ENCODE measurements at regions not wholly inside any gene's neighbourhood (a gene's known extent, or its start where the extent isn't known, plus 50 kb on each side); places are given as distances from the start of the nearest gene placed in this dataset.
"Not testable (repeated sequence)": the region's sequence is repeated elsewhere in the genome, so short reads cannot be mapped to it uniquely, and the experiment has no call there.

DNA sequence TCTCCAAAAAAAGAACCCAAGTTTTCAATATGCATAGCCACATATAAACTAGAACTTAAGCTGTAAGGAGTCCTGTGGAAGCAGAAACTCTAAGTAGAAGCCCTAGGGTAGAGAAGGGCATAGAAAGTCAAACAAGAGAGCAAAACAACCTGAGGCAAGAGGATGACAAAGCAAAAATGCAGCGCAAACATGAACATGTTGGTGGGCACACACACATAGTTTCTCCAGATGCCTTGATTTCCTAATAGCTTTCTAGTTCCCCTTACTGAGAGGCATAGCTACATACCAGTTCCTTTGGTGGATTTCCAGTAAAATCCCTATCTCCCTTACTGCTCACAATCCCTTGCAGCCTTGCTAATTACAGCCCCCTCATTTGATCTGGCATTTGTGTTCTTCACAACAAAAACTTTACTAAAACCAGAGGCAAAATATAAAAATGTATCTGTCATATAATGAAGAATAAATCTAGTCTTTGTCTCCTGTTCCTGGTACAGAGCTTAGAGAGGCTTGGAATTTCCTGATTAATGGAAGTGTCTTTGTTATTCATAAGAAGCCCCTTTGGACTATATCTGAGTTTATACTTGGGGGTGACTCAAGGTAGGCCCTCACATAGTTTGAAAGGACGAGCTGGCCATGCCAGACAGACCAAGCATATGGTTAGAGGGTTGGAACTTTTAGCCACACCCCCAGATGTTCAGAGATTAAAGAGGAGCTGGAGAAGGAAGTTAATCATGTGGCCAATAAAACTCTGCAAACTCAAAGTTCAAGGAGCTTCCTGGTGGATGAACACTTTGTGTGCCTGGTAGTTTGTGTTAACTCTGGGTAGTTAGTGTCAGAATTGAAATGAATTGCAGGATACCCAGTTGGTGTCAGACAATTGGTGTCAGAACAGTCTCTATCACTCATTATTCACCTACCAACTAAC lies 52.7 kb upstream of the ZCCHC13 start:
- no peak for DNase-seq

- no peak for DNase-seq
Measured at GRCh38 chrX:74250574-74250973, 53.4 kb upstream of the ZCCHC13 start.

GRCh38 chrX:74249963-74250362 lies 54.0 kb upstream of the ZCCHC13 start:
- no peak for DNase-seq

DNA sequence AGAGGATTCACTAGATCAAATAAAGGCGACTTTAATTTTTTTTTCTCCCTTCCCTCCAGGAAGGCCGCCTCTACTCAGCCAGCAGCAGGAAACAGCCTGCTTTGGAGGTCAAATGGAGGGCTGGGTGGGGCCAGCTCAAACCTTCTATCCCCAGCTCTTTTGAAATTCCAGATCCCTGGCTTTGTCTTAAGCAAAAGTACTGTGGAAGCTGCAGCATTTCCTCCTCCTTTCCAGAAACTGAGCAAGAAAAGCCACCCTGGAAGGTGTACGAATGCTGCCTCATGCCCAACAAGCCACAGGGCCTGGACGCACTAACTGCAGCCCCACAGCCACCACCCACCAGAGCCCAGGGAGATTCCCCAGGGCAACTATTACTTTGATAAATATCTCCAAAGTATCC lies 55.1 kb upstream of the ZCCHC13 start:
- DNase-seq = no peak

DNA sequence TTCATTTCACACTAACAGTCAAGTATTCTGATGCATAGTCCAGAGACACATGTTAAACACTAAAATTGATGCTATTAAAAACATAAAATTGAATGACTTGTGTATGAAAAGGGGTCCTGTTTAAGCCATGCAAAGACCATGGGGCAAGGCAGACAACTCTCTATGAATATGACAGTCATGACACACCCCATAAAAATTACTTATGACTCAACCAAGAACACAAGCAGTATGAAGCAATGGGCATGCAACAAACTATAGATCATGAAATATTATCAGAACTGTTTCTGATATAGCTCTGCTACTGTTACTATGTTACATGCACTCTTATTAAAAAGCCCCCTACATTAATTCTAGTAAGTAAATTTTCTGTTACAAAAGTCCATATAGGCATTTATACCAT lies 57.5 kb upstream of the ZCCHC13 start:
- DNase-seq = no peak

GRCh38 chrX:74242484-74243138 lies 61.4 kb upstream of the ZCCHC13 start:
- DNase-seq = no peak

- DNase-seq = no peak
Measured at GRCh38 chrX:74242050-74242449, 61.9 kb upstream of the ZCCHC13 start.

DNA sequence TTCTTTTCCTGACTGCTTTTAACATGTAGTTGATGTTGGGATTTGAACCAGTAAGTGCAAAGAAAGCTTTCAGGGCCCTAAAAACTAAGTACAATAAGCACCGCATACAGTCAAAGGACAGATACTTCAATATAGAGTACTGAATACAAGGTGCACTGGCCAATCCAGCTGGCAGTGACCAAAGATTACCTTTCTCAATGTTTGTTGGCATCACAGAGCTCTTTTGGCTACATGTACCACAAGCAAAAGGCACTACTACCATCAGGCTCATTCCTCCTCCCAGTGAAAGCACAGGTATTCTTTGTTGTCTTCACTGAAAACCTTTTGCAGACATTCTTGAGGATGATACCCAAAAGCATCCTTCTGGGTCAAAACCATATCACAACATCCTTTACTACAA lies 65.2 kb upstream of the ZCCHC13 start:
- no peak for DNase-seq

GRCh38 chrX:74234818-74235217 lies 69.2 kb upstream of the ZCCHC13 start:
- no peak for DNase-seq

GRCh38 chrX:74232859-74233258 lies 71.1 kb upstream of the ZCCHC13 start:
- DNase-seq = no peak

GRCh38 chrX:74231625-74232024 lies 72.4 kb upstream of the ZCCHC13 start:
- DNase-seq = no peak

DNA sequence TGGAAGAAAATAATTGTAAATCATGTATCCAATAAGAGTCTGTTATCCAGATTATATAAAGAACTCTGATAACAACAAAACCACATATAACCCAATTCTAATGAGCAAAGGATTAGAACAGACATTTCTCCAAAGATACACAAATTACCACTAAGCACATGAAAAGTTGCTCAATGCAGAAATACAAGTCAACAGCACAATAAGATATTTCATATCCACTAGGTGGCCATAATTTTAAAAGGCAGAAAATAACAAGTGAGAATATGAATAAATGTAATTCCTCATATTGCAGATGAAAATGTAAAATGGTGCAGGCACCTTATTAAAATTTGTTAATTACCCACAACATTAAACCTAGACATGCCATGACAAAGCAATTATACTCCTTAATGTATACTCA lies 73.9 kb upstream of the ZCCHC13 start:
- DNase-seq = no peak

DNA sequence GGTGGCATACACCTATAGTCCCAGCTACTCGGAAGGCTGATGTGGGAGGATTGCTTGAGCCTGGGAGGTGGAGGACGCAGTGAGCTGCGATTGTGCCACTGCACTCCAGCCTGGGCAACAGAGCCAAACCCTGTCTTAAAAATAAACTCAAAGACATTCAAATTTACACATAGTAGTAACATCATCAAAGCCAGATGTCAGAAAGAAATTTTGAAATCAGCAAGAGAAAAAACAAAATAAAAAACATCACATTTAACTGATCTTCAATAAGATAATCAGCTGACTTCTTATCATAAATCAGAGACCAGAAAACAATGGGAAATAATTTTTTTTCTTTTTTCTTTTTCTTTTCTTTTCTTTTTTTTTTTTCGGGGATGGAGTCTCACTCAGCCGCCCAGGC lies 78.9 kb upstream of the ZCCHC13 start:
- no peak for DNase-seq

GRCh38 chrX:74220277-74220676 lies 83.7 kb upstream of the ZCCHC13 start:
- DNase-seq = no peak

GRCh38 chrX:74218895-74219294 lies 85.1 kb upstream of the ZCCHC13 start:
- no peak for DNase-seq

GRCh38 chrX:74216421-74216820 lies 87.6 kb upstream of the ZCCHC13 start:
- no peak for DNase-seq

GRCh38 chrX:74211911-74212310 lies 92.1 kb upstream of the ZCCHC13 start:
- DNase-seq = no peak

- no peak for DNase-seq
Measured at GRCh38 chrX:74207539-74207938, 96.4 kb upstream of the ZCCHC13 start.

DNA sequence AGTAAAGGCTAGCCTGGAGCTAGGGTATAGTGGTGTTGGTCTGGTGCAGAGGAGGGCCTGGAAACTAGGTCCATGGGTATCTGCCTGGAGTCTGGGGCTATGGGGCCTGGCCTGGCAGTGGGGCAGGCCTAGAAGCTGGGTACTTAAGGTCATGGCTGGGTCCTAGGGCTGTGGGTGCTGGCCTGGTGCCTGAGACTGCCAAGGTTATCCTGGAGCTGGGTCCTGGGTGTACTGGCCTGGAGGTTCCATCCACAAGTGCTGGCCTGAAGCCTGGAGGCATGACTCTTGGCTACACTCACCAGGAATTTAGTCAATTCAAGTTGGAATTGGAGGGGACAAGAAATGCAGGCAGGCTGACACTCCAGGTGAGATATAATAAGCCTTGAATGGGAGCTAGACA lies 108.4 kb upstream of the ZCCHC13 start:
- DNase-seq = no peak

DNA sequence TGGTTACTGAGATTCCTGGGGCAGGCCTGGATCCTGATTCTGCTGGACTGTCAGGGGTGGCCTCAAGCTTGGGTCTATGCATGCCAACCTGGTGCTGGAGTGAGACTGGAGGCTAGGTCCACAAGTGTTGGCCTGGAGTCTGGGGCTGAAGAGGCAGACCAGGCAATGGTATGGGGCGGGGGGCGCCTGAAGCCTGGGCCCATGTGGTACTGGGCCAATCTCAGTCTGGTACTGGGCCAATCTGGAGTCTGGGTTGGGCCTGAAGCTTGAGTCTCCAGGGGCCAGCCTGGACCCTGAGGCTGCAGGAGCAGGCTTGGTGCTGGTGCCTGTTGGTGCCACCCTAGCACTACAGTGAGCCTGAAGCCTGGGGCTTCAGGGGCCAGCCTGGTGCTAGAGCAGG lies 108.9 kb upstream of the ZCCHC13 start:
- DNase-seq = no peak

DNA sequence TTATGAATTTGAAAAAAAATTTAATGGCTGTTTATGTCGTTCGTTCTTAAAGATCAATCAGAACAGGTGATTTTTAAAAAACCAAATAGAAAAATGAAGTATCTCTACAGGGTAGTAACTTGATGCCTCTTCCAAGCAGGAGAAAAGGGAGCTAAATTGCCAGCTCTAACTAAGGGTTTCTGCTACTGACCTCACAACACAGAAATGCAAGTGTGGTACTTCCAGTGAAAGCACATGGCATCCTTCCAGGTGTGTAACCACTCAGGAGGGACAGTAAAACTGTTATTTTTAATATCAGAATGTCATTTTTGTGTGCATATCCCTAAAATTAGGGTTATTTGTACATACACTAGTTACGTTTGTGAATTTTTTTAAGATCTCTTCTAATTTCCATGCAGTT lies 116.8 kb upstream of the ZCCHC13 start:
- DNase-seq = no peak

DNA sequence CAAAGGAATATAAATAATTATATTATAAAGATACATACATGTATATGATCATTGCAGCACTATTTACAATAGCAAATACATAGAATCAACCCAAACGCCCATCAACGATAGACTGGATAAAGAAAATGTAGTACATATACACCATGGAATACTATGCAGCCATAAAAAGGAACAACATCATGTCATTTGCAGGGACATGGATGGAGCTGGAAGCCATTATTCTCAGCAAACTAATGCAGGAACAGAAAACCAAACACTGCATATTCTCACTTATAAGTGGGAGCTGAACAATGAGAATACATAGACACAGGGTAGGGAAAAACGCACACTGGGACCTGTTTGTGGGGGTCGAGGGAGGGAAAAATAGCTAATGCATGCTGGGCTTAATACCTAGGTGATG lies 120.9 kb upstream of the ZCCHC13 start:
- not testable (repeated sequence) for DNase-seq

DNA sequence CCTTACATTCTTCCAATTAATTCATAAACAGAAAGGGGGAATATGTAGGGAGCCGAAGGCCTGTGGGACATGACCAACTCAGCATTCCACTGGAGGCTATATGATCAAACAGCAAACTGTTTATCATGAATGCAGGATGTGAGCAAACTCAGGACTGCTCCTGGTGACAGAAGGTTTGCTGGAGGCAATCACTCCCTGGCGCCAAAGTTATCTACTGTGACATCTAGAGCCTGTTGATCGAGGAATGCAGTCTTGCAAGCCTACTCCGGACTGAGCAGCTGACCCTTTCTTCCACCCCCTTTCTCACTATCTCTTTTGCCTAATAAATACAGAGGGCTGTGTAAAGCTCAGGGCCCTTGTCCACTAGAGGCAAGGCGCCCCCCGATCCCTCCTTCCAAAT lies 122.0 kb upstream of the ZCCHC13 start:
- not testable (repeated sequence) for DNase-seq

- DNase-seq = no peak
Measured at GRCh38 chrX:74180716-74181115, 123.3 kb upstream of the ZCCHC13 start.

DNA sequence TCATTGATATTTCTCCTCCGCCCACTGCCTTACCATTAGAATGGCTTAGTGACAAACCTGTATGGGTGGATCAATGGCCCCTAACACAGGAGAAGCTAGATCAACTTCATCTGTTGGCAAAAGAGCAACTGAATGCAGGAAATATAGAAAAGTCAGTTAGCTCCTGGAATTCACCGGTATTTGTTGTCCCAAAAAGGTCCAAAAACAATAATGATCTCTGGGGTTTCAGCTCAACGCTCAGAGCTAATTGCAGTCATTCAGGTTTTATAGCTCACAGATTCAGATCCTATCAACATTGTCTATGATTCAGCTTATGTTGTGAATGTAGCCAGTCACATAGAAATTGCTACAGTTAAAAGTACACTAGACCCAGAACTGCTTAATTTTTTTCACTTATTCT lies 124.0 kb upstream of the ZCCHC13 start:
- no peak for DNase-seq

Measured in CD4-positive, alpha-beta T cell treated with Interleukin-4 for 4 hours (primary cell).